GM21528 (cell line): ENCODE measurements at regions not wholly inside any gene's neighbourhood (a gene's known extent, or its start where the extent isn't known, plus 50 kb on each side); places are given as distances from the start of the nearest gene placed in this dataset.

Experiments used
- ATAC-seq: cut with Tn5 transposase; IDR thresholded peaks from one replicate; pipeline ENCODE4 v1.9.1; 2021; ENCODE audit warnings: mild to moderate bottlenecking, moderate library complexity; ENCODE audit not compliant: unreplicated experiment, low FRiP score

DNA sequence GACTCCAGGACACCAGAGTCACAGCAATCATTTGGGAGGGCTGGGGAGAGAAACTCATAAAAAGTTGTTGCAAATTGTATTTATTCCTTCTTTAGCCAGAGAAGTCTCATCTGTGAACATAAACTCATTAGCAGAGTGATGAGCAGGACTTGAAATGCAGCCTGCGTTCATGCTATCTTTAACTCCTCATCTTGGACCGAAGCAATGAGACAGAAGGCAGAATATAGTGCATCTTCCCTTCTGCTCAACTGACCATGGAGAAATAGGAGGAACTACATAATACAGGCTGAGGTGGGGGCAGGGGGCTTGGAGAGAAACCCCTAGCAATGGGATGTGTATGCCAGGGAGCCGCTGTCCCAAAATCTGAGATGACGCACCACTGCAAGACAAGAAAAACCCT is 121.8 kb upstream of the AJAP1 start:
- ATAC-seq = no peak

DNA sequence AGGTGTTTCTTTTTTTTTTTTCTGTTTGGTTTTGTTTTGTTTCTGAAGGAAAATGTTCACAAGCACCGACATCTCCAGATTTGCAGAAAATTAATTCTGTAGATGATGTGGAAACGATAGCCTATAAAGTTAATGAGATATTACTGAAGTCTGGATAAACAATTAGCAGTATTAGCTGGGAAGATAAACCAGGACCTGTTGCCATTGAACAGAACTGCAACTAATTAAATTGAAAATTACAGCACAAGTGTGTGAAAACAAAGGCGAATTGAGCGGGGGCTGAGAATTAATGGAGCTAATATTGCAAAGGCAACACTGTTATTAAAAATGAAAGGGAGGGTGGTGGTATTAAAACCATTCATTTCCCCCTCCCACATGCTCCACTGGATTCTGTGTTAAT is 107.5 kb upstream of the AJAP1 start:
- no peak for ATAC-seq

DNA sequence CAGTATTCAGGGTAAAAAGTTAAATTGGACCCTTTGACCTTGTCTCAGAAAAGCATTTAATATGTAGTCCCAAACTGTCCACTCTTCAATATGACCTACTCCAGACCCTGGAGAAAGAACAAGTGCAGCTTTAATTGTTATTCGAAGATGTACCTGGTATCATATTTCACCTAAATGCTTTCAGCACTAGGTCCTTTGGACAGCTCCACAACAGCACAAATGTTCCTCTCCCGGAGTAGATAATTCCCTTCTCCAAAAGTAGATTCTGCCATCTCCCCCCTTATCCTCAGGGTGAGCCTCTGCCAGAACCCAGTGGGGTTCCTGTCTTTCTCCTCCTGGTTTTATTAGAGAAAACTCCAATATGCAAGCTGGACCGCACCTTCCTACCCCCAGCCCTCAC is 104.5 kb upstream of the AJAP1 start:
- no peak for ATAC-seq

DNA sequence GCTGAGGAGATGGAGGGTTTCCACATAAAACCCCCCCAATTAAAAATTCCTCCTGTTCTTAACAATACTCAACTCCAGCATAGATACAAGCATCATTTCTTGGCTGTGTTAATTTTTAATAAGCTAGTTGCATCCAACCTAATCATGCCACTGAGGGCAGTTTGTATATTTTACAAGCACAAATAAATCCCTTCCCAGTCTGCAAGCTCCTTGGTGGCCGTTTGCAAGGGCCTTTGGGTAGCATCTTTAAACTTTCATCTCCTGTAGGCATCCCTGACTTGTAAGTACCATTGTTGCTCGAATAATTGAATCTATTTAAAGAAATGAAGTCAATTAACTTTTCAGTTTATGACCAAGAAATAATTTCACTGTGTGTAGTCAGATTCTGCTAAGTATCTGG is 103.5 kb upstream of the AJAP1 start:
- no peak for ATAC-seq

DNA sequence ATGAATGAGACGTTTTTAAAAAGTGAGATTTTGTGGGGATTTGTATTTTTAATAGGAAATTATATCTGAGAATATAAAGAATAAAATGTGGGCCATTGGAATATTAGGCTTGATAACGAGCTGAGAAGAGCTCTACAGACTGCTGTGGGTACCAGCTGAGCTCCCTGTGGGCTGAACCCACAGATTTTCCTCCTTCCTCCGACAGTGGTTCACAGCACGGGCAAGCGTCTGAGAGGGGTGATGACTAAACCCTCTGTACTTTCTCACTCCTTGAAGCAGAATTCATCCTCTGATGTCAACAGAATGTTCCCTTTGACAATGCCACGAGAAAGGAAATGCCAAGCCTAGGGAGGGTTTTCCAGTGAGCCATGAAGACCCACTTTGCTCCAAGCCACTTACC is 102.7 kb upstream of the AJAP1 start:
- ATAC-seq = no peak

DNA sequence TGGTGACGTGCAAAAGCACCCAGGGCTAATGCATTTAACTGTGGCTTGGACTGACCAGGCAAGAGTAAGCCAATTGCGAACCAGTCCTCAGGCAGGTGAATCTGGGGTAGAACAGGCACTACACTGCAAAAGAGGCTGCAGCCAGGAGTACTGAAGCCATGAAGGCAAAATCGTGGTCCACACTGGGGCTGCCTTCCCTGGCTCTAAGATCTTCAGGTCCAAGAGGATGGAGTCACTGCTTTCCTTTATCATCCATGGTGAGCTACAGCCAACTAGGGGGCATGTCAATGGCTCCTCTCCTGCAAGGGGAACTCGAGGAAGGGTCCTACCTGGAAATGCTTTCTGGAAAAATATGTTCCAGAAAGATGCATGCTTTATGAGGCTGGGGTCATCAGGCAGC is 100.6 kb upstream of the AJAP1 start:
- no peak for ATAC-seq

DNA sequence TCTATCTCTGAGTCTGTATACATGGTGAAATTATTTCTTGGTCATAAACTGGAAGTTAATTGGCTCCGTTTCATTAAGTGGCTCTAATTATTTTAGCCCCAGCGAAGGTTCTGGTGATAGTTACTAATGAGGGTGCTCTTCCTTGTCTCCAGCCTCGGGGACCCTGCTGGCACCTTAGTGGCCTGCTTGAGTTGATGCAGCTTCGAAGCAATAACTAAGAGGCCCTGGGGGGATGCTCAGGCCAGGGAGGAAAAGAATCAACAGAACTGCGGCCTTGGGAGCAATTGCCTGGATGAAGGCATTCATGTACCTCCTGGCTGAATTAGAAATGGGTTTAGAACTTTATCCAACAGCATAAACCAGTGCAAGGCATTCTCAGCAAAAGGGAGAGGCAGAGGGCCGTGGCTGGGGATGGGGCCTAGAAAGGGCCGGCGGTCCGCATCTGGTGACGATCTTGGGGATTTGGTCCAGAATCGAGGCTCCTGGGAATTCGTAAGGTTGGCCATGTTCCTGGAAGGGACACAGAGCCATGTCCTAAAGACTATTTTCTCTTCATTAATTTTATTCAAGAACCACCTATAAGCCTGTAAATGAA is 100.0 kb upstream of the AJAP1 start:
- no peak for ATAC-seq

DNA sequence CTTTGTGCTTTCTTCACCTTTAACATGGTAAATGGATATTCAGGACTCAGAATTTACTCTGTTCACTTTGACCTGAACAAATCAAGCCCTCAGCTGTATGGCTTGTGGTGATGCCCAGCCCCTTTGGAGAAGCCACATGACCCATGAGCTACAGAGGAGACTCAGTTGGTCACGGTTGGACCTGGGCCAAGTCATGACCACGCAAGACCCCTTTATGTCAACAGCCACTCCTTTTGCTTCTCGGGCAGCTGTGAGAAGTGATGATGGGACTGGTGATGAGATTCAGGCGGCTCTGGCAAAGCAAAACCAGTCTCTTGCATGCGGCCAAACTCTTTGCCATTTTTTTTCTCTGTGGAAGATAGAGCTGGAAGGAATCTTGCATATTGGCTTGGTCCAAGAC is 96.5 kb upstream of the AJAP1 start:
- no peak for ATAC-seq

DNA sequence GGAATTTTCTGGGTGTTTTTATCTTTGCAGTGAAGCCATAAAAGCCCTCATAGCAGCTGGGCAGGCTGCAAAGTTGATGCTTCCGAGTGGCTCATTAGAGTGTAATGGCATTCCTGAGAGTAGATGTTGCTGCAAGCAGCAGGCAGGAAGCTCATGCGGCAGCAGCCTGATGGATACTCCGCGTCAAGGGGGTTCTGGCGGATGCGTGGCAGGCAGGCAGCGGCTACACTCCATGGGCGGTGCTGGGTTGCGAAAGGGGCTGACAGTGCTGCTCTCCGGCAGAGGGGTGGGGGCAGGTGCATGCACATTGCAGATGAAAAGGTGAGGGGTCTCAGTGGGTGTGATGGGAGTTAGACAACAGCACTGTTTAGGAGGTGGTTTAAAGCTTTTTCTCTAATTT is 93.2 kb upstream of the AJAP1 start:
- ATAC-seq = no peak

DNA sequence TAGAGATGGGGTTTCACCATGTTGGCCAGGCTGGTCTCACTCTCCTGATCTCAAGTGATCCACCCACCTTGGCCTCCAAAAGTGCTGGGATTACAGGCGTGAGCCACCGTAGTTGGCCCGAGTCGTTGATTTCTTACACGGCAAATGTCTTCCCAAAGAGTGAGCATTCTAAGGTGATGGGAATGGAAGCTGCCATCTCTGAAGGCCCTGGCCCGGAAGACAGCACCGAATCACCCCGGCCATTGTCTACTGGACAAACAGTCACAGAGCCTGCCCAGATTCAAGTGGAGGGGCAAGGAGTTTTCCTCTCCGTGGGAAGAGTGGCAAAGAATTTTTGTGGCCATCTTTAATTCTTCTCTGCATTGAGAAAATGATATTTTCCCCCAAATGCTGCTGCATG is 92.1 kb upstream of the AJAP1 start:
- ATAC-seq = no peak

DNA sequence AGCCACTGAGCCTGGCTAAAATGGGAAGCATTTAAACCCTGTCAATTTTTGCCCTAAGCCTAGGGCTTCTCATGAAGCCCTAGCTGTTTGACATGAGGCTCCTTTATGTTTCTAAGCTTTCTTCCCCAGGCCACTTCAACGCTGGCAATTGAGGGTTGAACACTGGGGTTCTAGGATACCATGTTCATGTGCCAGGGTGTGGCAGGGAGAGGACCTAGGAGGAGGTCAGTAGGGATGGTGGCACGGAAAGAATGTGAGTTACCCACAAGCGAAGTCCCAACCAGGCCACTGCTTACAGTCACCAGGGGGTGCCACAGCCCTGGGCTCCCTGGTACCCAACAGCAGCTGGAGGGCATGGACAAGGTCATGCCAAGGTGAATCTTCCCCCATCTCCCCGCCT is 90.8 kb upstream of the AJAP1 start:
- no peak for ATAC-seq

DNA sequence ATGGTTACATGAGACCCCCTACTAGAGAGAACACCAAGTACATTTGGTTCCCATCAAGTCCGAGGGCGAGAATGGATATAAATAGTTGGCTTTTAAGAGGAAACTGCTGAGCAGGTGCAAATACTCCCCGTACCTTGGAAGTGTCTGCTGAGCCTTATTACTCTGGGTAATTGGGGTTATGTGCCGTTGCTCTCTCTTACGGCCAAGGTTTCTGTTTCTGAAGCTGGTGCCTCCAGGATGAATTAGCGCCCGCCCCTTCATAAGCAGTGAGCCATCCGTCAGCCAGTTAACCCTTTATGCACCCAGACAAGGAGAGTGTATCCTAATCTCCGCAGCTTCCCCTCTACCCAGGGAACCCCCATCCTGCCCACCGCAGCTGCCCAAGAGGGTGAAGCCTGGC is 90.4 kb upstream of the AJAP1 start:
- no peak for ATAC-seq

DNA sequence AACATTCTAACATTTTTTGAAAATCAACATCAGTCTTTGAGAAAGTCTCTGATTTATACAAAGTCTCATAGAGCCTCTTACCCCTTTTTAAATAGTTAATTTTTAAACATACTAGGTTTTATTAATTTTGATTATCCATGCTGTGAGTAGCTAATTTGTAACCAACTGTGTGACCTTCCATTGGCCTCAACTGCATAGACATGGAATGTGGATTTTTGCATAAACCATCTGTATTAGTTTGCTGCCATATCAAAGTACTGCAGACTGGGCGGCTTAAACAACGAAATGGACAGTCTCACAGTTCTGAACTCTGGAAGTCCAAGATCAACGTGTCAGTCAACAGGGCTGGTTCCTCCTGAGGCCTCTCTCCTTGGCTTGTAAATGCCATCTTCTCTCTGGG is 89.2 kb upstream of the AJAP1 start:
- ATAC-seq = no peak

DNA sequence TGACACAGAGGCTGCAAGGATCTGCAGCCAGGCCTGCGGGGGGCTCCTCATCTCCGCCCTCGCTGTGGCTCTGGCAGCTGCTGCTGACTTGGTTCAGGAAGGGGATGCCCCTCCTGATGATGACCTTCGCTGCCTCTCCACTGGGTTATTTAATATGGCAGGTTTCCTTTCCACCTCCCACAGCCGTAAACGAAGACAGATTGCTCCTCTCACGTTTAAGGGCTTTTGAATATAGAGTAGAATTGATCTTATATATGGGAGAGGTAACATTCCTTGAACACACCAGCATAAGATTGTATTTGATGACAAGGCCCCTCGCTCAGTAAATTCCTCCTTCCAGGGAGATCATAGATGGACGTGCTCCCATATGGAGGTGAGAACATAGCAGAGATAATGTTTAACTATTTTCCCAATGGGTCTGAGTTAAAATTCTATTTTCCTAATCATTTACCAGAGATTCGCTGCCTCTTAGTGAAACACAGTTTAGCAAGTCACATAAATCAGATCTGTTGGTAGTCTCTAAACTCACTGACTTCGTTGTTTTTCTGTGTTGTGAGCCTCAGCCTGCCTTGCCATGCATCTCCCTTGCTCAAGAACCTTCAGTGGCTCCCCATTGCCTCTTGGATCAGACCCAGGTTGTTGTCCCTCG is 88.5 kb upstream of the AJAP1 start:
- ATAC-seq = no peak

DNA sequence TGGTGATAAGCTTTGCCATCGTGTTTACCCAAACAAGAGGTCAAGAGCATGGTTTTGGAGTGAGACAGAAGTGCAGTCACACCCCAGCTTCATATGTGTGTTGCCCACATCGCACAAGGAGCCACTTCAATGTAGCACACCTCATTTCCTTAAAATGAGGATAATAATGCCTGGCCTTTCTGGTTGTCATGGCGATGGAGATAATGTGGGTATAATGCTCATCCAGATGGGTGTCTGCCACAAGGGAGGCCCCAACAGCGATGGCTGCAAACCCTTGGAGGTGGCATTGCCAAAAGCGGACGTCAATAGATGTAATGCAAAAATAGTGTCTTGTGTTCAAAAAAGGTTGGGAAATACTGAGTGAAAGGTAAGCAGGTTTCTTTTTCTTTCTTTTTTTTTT is 83.1 kb upstream of the AJAP1 start:
- no peak for ATAC-seq

DNA sequence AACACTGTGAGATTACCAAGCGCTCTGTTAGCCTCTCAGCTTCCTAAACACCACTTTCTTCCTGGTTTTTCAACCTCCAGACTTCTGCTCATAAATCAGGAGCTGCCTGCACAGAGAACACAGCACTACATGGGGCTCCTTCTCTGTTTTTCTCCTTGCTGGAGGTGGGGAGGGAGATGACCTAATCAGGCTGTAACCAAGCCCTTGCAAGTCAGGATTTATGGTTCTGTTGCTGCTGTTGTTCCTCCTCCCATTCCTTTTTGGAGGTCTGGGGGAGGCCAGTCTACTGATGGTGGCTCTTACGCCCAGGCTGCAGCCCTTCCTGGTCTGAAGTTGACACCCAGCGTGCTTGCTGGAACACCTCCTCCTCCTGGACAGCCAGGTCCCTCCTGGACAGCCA is 80.9 kb upstream of the AJAP1 start:
- ATAC-seq = no peak

DNA sequence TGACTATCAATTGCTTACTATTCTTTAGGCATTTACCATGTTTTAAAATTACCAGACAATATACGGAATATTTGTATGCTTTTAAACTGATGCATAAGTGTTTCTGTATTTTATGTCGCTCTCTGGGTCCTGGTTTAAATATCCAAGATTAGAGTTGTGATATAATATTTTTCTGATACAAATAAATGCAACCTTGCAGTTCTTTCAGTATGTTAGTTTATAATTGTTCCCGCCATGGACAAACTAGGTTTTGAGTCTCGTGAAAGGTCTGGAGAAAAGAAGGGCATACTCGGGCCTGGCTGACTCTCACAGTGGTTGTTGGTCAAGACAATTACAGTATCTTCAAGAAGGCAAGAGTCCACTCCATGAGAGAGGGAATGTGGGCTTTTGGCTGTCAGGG is 72.6 kb upstream of the AJAP1 start:
- no peak for ATAC-seq

DNA sequence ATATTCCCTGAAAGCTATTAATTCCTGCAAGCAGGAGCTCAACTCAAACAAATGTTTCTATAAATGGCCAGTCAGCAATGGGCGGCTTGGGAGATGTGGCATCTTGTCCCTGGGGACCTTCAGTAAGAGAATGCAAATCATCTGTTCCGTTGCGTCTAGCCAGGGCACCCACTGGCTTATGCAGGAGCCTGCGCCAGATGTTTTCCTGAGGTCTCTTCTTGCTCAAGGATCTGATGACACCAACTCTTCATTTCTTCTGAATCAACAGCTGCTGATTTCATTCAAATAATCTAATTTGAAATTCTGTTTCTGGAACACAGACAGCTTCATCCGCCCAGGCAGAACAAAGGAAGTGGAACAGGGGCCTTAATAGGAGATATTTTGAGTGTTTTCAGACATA is 70.0 kb upstream of the AJAP1 start:
- no peak for ATAC-seq

DNA sequence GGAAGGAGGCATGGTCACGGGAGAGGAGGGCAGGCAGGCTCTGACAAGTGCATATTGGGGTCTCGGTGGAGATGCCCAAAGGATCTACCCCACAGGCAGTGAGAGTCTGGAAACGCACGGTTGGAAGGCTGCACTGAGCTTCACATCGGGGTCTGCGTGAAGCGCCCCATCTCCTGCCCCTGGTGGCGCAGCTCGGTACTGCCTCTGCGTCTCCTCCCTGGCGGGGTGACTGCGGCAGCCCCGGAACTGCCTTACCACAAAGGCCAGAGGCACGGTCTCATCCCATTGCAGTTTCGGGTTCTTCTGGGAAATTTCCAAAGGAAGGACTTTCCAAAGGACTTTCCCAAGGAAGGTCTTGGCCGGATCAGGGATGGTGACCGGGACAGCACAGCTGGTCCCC is 69.2 kb upstream of the AJAP1 start:
- no peak for ATAC-seq

DNA sequence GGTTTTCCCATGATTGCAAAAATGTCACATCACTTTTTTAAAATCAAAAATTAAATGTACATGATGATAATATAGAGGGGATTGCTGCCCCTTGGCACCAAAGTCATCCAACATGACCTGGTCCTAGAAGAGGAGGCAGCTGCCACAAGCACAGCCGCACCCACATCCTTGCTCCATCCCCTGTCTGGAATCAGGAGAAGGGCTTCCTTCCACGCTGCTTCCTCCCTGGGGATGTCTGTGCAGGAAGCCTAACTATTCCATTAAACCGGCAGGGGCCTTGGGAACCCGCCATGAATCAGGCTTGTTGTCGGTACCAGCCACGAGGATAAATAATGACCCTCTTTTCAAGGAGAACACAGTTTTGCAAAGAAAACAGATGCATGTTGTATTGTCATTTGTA is 68.7 kb upstream of the AJAP1 start:
- ATAC-seq = no peak

DNA sequence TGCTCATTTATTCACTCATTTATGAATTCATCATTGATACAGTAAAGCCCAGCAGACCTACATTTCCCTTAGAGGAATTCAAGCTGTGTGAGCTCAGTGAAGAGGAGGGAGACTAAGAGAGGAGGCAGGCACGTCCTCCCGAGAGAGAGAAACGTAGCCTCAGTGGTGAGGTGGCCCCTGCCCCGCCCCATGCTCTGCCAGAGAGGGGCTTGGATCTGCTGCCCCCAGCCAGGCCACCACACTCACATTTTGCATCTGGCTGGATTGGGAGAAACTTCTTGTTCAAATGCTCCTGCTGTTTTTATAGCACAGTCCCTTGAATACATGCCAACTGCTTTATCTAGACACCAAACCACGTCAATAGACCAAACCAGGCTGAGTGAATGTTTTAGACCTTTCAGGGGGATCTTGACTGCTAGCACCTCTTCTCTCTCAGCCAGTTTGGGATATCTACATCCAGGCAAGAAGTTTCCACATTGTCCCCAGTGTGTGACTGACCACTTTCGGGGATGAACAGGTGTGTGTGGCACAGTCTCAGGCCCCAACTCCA is 67.7 kb upstream of the AJAP1 start:
- no peak for ATAC-seq

DNA sequence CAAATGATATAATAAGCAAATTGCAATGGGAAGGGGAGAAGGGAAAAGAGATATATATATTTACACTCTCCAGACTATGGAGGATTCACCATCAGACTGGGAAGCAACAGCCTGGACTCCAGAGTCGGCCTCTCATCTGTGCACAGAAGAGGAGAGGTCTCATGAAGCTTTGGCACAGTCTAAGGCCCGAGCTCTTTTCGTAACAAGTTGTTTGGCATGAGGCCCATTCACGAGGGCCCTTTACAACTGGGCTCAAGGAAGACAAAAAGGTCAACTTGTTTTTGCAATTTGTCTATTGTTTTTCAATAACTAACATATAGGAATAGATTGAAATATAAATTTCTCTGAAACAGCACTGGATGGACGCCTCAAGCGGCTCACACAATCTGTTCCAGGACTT is 66.7 kb upstream of the AJAP1 start:
- ATAC-seq = no peak

DNA sequence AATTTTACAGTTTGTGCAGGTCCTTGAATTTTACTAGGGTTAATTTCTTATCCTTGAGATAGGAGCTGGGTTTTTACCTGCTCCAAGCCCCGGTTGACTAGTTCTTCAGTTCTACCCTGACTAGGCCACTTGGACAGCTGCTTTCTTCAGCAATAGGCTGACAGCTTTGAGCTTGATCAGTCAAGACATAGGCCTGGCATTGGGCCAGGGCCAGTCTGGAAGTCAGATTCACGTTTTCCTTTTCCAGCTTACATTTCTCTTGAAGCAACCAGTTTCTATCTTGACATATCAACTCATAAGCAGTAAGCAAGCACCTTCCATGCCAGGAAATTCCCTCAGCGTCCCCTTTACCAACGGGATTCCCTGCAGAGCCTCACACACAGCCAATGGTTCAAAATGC is 63.7 kb upstream of the AJAP1 start:
- ATAC-seq = no peak
